Endothelial cell of umbilical vein (primary cell): ENCODE measurements at regions not wholly inside any gene's neighbourhood (a gene's known extent, or its start where the extent isn't known, plus 50 kb on each side); places are given as distances from the start of the nearest gene placed in this dataset.

Experiments
- CTCF ChIP-seq, 2 donors: IDR thresholded peaks; 1 replicate in 1 of 2; 2 replicates in 1 of 2; pipeline ENCODE4 v1.5.1; 2011; ENCODE audit warnings: low read length in 2 of 2, mild to moderate bottlenecking in 2 of 2, moderate library complexity in 2 of 2, control low read depth in 1 of 2, inconsistent platforms in 1 of 2, low read depth in 1 of 2; ENCODE audit not compliant: insufficient read depth in 1 of 2; ENCODE audit errors: extremely low read depth in 1 of 2
- EZH2 ChIP-seq: IDR thresholded peaks from 2 replicates; pipeline ENCODE4 v1.6.1; 2012; ENCODE audit warnings: borderline replicate concordance, low read depth, mild to moderate bottlenecking, moderate library complexity, low read length, inconsistent platforms; ENCODE audit not compliant: severe bottlenecking
- FOS ChIP-seq: IDR thresholded peaks from 2 replicates; pipeline ENCODE4 v1.6.1; 2011; ENCODE audit warnings: mild to moderate bottlenecking, low read length, moderate library complexity, borderline replicate concordance; ENCODE audit not compliant: insufficient read depth
- MYC ChIP-seq: IDR thresholded peaks from one replicate; pipeline ENCODE4 v1.6.1; 2011; ENCODE audit warnings: mild to moderate bottlenecking, low read depth, low read length

GRCh38 chr5:87825583-87825982, 412.9 kb upstream of the CCNH start:
- TF ChIP-seq EZH2, result no peak
- no peak for TF ChIP-seq MYC
- TF ChIP-seq CTCF (IDR thresholded peaks at IDR 0.05; ENCODE audit: extremely low read depth in 1 of 2, insufficient read depth in 1 of 2, low read depth in 1 of 2, low read length in 2 of 2), result no peak
- no peak for TF ChIP-seq FOS
